H1 (cell line): ENCODE measurements at regions not wholly inside any gene's neighbourhood (a gene's known extent, or its start where the extent isn't known, plus 50 kb on each side); places are given as distances from the start of the nearest gene placed in this dataset.
"Not testable (repeated sequence)": the region's sequence is repeated elsewhere in the genome, so short reads cannot be mapped to it uniquely, and the experiment has no call there.

Experiments used
- POLR2AphosphoS5 ChIP-seq: IDR thresholded peaks from 2 replicates; pipeline ENCODE4 v1.6.1; 2011; ENCODE audit warnings: low read depth, low read length
- RFX5 ChIP-seq: IDR thresholded peaks from 2 replicates; pipeline ENCODE4 v1.6.1; 2011; ENCODE audit warnings: low read depth, low read length, improper control_type of control experiment, borderline replicate concordance
- TF ChIP-seq, protein P1 (sequence below), 3 experiments: IDR thresholded peaks; 1 replicate in 2 of 3; 2 replicates in 1 of 3; pipeline versions ENCODE4 v1.5.1 to v1.6.1; 2011; ENCODE audit warnings: low read length in 3 of 3, mild to moderate bottlenecking in 3 of 3, inconsistent platforms in 2 of 3, low read depth in 1 of 3, moderate library complexity in 1 of 3; ENCODE audit not compliant: insufficient read depth in 1 of 3; ENCODE audit errors: control extremely low read depth in 1 of 3

DNA sequence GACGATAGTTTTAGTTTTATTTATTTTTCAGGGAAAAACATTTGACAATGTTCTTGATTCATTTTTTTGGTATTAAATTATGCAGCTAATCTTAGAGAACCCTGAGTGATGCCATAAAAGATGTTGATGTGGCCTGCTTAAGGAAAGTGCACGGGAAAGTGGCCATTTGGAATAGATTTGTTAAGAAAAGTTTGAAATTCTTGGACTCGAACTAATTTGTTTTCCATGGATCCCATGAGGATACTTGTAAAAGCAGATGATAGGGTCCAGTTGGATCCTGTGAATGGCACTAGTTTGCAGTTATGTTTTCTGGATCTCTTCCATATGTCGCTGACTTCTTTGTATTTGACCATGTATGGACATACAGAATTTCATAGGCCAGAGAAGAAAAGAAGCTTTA is 114.2 kb upstream of the FBXO28 start:
- TF ChIP-seq, protein P1, sequence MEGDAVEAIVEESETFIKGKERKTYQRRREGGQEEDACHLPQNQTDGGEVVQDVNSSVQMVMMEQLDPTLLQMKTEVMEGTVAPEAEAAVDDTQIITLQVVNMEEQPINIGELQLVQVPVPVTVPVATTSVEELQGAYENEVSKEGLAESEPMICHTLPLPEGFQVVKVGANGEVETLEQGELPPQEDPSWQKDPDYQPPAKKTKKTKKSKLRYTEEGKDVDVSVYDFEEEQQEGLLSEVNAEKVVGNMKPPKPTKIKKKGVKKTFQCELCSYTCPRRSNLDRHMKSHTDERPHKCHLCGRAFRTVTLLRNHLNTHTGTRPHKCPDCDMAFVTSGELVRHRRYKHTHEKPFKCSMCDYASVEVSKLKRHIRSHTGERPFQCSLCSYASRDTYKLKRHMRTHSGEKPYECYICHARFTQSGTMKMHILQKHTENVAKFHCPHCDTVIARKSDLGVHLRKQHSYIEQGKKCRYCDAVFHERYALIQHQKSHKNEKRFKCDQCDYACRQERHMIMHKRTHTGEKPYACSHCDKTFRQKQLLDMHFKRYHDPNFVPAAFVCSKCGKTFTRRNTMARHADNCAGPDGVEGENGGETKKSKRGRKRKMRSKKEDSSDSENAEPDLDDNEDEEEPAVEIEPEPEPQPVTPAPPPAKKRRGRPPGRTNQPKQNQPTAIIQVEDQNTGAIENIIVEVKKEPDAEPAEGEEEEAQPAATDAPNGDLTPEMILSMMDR (IDR thresholded peaks at IDR 0.05; ENCODE audit: control extremely low read depth in 1 of 3, insufficient read depth in 1 of 3, low read depth in 1 of 3, low read length in 3 of 3): not testable (repeated sequence)
- TF ChIP-seq RFX5, POLR2AphosphoS5: not testable (repeated sequence)
